ENCODE measurements at regions not wholly inside any gene's neighbourhood (a gene's known extent, or its start where the extent isn't known, plus 50 kb on each side); places are given as distances from the start of the nearest gene placed in this dataset.

DNA sequence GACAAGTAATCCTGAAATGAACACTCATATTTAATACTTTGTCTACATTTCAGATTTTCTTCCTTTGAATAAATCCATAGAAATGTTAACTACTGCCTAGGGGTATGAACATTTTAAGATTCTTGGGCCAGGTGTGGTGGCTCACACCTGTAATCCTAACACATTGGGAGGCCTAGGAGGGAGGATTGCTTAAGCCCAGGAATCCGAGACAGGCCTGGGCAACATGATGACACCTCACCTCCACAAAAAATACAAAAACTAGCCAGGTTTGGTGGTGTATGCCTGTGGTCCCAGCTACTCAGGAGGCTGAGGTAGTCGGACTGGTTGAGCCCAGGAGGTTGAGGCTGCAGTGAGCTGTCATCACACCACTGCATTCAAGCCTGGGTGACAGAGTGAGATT is 73.9 kb upstream of the PIAS1 start:
- TF ChIP-seq EZH2 (optimal IDR thresholded peaks at IDR 0.05; ENCODE audit: low read depth, low read length), result no peak
- TF ChIP-seq, protein P1, sequence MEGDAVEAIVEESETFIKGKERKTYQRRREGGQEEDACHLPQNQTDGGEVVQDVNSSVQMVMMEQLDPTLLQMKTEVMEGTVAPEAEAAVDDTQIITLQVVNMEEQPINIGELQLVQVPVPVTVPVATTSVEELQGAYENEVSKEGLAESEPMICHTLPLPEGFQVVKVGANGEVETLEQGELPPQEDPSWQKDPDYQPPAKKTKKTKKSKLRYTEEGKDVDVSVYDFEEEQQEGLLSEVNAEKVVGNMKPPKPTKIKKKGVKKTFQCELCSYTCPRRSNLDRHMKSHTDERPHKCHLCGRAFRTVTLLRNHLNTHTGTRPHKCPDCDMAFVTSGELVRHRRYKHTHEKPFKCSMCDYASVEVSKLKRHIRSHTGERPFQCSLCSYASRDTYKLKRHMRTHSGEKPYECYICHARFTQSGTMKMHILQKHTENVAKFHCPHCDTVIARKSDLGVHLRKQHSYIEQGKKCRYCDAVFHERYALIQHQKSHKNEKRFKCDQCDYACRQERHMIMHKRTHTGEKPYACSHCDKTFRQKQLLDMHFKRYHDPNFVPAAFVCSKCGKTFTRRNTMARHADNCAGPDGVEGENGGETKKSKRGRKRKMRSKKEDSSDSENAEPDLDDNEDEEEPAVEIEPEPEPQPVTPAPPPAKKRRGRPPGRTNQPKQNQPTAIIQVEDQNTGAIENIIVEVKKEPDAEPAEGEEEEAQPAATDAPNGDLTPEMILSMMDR (IDR thresholded peaks at IDR 0.05; ENCODE audit: low read length), result no peak

Measured in MM.1S (cell line).